SK-N-SH treated with all-trans-retinoic acid at 6 μM for 48 hours (cell line): ENCODE measurements at regions not wholly inside any gene's neighbourhood (a gene's known extent, or its start where the extent isn't known, plus 50 kb on each side); places are given as distances from the start of the nearest gene placed in this dataset.

ENCODE experiments used
- ATAC-seq: fragments of 200-7000 bp; cut with Tn5 transposase; 3 replicates; pipeline ENCODE4 v1.9.1; 2020; ENCODE audit warnings: mild to moderate bottlenecking, moderate library complexity
- BACH2 ChIP-seq: fragments of 250-450 bp; sonication (Bioruptor Pico); IDR thresholded peaks from 2 replicates; pipeline ENCODE4 v1.9.0; 2021; ENCODE audit warnings: mild to moderate bottlenecking, borderline replicate concordance
- ESRRG ChIP-seq: fragments of 250-450 bp; sonication (Bioruptor Pico); IDR thresholded peaks from 2 replicates; pipeline ENCODE4 v1.6.1; 2021; ENCODE audit warnings: mild to moderate bottlenecking
- GLIS3 ChIP-seq: fragments of 250-450 bp; sonication (Bioruptor Pico); IDR thresholded peaks from 2 replicates; pipeline ENCODE4 v1.5.0; 2020; ENCODE audit warnings: mild to moderate bottlenecking, moderate library complexity
- ISL1 ChIP-seq: fragments of 250-450 bp; sonication (Bioruptor Pico); IDR thresholded peaks from 2 replicates; pipeline ENCODE4 v2.1.2; 2022; ENCODE audit warnings: mild to moderate bottlenecking, moderate library complexity
- OSR1 ChIP-seq: fragments of 250-450 bp; sonication (Bioruptor Pico); IDR thresholded peaks from 2 replicates; pipeline ENCODE4 v1.8.0; 2022; ENCODE audit warnings: moderate library complexity, mild to moderate bottlenecking, inconsistent platforms
- PPARA ChIP-seq: fragments of 250-450 bp; sonication (Bioruptor Pico); IDR thresholded peaks from 2 replicates; pipeline ENCODE4 v1.5.0; 2020; ENCODE audit warnings: mild to moderate bottlenecking, borderline replicate concordance
- RARB ChIP-seq: fragments of 250-450 bp; sonication (Bioruptor Pico); IDR thresholded peaks from 2 replicates; pipeline ENCODE4 v1.8.0; 2021; ENCODE audit warnings: mild to moderate bottlenecking, moderate library complexity
- SNAI2 ChIP-seq: fragments of 250-450 bp; sonication (Bioruptor Pico); IDR thresholded peaks from 2 replicates; pipeline ENCODE4 v1.5.0; 2020; ENCODE audit warnings: mild to moderate bottlenecking, moderate library complexity
- TCF4 ChIP-seq: fragments of 250-450 bp; sonication (Bioruptor Pico); IDR thresholded peaks from 2 replicates; pipeline ENCODE4 v1.8.0; 2021; ENCODE audit warnings: mild to moderate bottlenecking, moderate library complexity, borderline replicate concordance
- TOX ChIP-seq: fragments of 250-450 bp; sonication (Bioruptor Pico); IDR thresholded peaks from 2 replicates; pipeline ENCODE4 v1.8.0; 2021; ENCODE audit warnings: mild to moderate bottlenecking, moderate library complexity, borderline replicate concordance
- ZC3H10 ChIP-seq: fragments of 250-450 bp; sonication (Bioruptor Pico); IDR thresholded peaks from 2 replicates; pipeline ENCODE4 v1.5.1; 2021; ENCODE audit warnings: mild to moderate bottlenecking, moderate library complexity
- ZFP3 ChIP-seq: fragments of 250-450 bp; sonication (Bioruptor Pico); IDR thresholded peaks from 2 replicates; pipeline ENCODE4 v1.5.0; 2020; ENCODE audit warnings: mild to moderate bottlenecking, moderate library complexity
- ZFP30 ChIP-seq: fragments of 450-650 bp; formaldehyde crosslinking; IDR thresholded peaks from 2 replicates; pipeline ENCODE4 v1.5.0; 2022; ENCODE audit warnings: mild to moderate bottlenecking, moderate library complexity
- ZNF565 ChIP-seq: fragments of 450-650 bp; formaldehyde crosslinking; conservative IDR thresholded peaks from 2 replicates; pipeline ENCODE4 v1.5.0; 2020; ENCODE audit warnings: low read depth, mild to moderate bottlenecking, moderate library complexity
- ZNF70 ChIP-seq: fragments of 450-650 bp; formaldehyde crosslinking; IDR thresholded peaks from 2 replicates; pipeline ENCODE4 v1.5.0; 2020; ENCODE audit warnings: mild to moderate bottlenecking, moderate library complexity
- ZNF8 ChIP-seq: fragments of 450-650 bp; formaldehyde crosslinking; IDR thresholded peaks from 2 replicates; pipeline ENCODE4 v1.5.0; 2020; ENCODE audit warnings: mild to moderate bottlenecking, moderate library complexity
- TF ChIP-seq, protein P1 (sequence below): fragments of 250-450 bp; sonication (Bioruptor Pico); IDR thresholded peaks from 2 replicates; pipeline ENCODE4 v1.5.1; 2021; ENCODE audit warnings: mild to moderate bottlenecking, moderate library complexity
- TF ChIP-seq, protein P2 (sequence below): fragments of 250-450 bp; sonication (Bioruptor Pico); IDR thresholded peaks from 2 replicates; pipeline ENCODE4 v1.5.0; 2020; ENCODE audit warnings: mild to moderate bottlenecking, moderate library complexity
- TF ChIP-seq, protein P3 (sequence below): fragments of 250-450 bp; sonication (Bioruptor Pico); IDR thresholded peaks from 2 replicates; pipeline ENCODE4 v1.8.0; 2020; ENCODE audit warnings: mild to moderate bottlenecking, moderate library complexity, borderline replicate concordance
- TF ChIP-seq, protein P4 (sequence below): fragments of 250-450 bp; sonication (Bioruptor Pico); IDR thresholded peaks from 2 replicates; pipeline ENCODE4 v1.8.0; 2021; ENCODE audit warnings: low read depth, mild to moderate bottlenecking, moderate library complexity, borderline replicate concordance

DNA sequence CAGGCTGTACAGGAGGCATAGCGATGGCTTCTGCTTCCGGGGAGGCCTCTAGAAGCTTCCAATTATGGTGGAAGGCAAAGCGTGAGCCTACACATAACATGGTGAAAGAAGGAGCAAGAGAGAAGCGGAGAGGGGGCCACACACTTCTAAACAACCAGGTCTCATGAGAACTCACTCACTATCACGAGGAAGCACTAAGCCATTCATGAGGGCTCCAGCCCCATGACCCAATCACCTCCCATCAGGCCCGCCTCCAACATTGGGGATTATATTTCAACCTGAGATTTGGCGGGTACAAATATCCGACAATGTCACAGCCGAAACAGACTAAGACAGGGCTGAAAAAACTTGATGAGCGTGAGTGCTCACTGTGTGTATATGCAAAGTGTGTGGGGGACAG lies 89.3 kb upstream of the CNIH3 start:
- TF ChIP-seq ESRRG, result no peak
- TF ChIP-seq, protein P1, sequence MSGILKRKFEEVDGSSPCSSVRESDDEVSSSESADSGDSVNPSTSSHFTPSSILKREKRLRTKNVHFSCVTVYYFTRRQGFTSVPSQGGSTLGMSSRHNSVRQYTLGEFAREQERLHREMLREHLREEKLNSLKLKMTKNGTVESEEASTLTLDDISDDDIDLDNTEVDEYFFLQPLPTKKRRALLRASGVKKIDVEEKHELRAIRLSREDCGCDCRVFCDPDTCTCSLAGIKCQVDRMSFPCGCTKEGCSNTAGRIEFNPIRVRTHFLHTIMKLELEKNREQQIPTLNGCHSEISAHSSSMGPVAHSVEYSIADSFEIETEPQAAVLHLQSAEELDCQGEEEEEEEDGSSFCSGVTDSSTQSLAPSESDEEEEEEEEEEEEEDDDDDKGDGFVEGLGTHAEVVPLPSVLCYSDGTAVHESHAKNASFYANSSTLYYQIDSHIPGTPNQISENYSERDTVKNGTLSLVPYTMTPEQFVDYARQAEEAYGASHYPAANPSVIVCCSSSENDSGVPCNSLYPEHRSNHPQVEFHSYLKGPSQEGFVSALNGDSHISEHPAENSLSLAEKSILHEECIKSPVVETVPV (CRISPR knock-in tag), result no peak
- TF ChIP-seq ISL1 (CRISPR knock-in tag), result no peak
- TF ChIP-seq, protein P2, sequence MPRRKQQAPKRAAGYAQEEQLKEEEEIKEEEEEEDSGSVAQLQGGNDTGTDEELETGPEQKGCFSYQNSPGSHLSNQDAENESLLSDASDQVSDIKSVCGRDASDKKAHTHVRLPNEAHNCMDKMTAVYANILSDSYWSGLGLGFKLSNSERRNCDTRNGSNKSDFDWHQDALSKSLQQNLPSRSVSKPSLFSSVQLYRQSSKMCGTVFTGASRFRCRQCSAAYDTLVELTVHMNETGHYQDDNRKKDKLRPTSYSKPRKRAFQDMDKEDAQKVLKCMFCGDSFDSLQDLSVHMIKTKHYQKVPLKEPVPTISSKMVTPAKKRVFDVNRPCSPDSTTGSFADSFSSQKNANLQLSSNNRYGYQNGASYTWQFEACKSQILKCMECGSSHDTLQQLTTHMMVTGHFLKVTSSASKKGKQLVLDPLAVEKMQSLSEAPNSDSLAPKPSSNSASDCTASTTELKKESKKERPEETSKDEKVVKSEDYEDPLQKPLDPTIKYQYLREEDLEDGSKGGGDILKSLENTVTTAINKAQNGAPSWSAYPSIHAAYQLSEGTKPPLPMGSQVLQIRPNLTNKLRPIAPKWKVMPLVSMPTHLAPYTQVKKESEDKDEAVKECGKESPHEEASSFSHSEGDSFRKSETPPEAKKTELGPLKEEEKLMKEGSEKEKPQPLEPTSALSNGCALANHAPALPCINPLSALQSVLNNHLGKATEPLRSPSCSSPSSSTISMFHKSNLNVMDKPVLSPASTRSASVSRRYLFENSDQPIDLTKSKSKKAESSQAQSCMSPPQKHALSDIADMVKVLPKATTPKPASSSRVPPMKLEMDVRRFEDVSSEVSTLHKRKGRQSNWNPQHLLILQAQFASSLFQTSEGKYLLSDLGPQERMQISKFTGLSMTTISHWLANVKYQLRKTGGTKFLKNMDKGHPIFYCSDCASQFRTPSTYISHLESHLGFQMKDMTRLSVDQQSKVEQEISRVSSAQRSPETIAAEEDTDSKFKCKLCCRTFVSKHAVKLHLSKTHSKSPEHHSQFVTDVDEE (CRISPR knock-in tag), result no peak
- no peak for TF ChIP-seq ZFP3
- TF ChIP-seq ZFP30 (CRISPR knock-in tag), result no peak
- no peak for TF ChIP-seq ZNF565 (CRISPR knock-in tag)
- no peak for TF ChIP-seq ZC3H10
- no peak for TF ChIP-seq OSR1 (CRISPR knock-in tag)
- TF ChIP-seq TOX (CRISPR knock-in tag), result no peak
- TF ChIP-seq, protein P3, sequence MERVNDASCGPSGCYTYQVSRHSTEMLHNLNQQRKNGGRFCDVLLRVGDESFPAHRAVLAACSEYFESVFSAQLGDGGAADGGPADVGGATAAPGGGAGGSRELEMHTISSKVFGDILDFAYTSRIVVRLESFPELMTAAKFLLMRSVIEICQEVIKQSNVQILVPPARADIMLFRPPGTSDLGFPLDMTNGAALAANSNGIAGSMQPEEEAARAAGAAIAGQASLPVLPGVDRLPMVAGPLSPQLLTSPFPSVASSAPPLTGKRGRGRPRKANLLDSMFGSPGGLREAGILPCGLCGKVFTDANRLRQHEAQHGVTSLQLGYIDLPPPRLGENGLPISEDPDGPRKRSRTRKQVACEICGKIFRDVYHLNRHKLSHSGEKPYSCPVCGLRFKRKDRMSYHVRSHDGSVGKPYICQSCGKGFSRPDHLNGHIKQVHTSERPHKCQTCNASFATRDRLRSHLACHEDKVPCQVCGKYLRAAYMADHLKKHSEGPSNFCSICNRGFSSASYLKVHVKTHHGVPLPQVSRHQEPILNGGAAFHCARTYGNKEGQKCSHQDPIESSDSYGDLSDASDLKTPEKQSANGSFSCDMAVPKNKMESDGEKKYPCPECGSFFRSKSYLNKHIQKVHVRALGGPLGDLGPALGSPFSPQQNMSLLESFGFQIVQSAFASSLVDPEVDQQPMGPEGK (CRISPR knock-in tag), result no peak
- no peak for TF ChIP-seq PPARA (CRISPR knock-in tag)
- no peak for ATAC-seq

DNA sequence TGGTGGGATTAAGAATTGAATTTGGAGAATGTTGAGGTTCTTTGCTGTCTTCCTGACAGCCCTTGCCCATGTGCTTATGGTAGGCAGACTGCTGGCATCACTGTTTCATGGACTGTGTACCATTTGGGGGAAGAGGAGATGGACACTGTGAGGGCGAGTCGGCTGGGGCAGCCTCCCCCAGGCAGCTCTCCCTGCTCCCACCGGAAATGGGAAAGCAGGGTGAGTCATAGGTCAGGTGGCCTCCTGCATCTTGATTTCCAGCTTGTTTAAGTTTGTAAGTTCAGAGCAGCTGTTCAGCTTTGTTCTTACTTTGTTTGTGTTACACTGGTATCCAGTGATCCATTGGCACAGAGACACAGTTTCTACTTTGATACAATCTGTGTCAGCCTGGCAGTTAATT lies 87.2 kb upstream of the CNIH3 start:
- peak; percentile 77 for ATAC-seq
- TF ChIP-seq OSR1 (CRISPR knock-in tag) (0 out of 2 replicates have a peak, but pooled peaks have one; percentile 25), ZNF8 (CRISPR knock-in tag) (no peak), ZFP30 (CRISPR knock-in tag) (no peak)

DNA sequence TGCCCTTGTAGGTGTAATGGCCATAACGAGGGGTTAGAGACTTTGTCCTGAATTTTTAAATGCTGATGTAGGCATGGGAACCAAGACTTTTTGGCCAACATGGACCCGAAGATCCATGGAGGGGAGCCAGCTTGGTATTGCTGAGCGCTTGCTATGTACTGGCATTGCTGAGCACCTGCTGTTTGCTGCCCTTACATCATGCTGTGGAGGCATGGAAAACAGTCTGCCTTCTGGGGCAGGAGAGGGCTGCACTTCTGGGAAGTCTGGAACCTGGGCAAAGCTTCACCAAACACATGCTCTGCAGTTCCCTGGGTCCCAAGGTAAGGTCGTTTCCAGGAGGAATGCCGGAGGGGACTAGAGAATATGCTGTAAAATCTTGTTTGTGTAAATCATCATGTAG lies 86.3 kb upstream of the CNIH3 start:
- no peak for TF ChIP-seq SNAI2 (CRISPR knock-in tag)
- no peak for TF ChIP-seq RARB (CRISPR knock-in tag)
- no peak for TF ChIP-seq BACH2 (CRISPR knock-in tag)
- no peak for TF ChIP-seq ZFP30 (CRISPR knock-in tag)
- no peak for TF ChIP-seq TCF4 (CRISPR knock-in tag)
- no peak for TF ChIP-seq ZNF70
- TF ChIP-seq, protein P1 (CRISPR knock-in tag), result no peak
- TF ChIP-seq ZC3H10, result no peak
- TF ChIP-seq GLIS3 (CRISPR knock-in tag), result no peak
- TF ChIP-seq ESRRG, result no peak
- ATAC-seq, result no peak

DNA sequence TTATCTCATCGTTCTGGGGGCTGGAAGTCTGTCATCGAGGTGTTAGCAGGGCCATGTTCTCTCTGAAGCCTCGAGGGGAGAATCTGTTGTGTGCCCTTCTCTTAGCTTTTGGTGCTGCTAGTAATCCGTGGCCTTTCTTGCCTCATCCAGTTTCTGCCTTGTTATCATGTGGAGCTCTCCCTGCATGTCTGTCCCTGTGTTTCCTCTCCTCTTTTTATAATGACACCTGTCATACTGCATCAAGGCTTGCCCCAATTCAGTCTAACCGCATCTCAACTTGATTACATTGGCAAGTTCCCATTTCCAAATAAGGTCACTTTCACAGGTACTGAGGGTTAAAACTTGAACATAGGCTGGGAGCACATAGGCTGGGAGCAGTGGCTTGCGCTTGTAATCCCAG lies 82.6 kb upstream of the CNIH3 start:
- ATAC-seq, result no peak

More for the DNA sequence above, 82.6 kb upstream of the CNIH3 start:
- TF ChIP-seq GLIS3 (CRISPR knock-in tag) (no peak), TOX (CRISPR knock-in tag) (no peak)
- TF ChIP-seq, protein P4, sequence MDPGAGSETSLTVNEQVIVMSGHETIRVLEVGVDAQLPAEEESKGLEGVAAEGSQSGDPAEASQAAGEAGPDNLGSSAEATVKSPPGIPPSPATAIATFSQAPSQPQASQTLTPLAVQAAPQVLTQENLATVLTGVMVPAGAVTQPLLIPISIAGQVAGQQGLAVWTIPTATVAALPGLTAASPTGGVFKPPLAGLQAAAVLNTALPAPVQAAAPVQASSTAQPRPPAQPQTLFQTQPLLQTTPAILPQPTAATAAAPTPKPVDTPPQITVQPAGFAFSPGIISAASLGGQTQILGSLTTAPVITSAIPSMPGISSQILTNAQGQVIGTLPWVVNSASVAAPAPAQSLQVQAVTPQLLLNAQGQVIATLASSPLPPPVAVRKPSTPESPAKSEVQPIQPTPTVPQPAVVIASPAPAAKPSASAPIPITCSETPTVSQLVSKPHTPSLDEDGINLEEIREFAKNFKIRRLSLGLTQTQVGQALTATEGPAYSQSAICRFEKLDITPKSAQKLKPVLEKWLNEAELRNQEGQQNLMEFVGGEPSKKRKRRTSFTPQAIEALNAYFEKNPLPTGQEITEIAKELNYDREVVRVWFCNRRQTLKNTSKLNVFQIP (CRISPR knock-in tag), result no peak
